ENCODE measurements at regions not wholly inside any gene's neighbourhood (a gene's known extent, or its start where the extent isn't known, plus 50 kb on each side); places are given as distances from the start of the nearest gene placed in this dataset.
A peak's percentile ranks its signal among the peaks of the same experiment; 100 is the strongest.

- Histone ChIP-seq H3K9me1 (replicated peaks; ENCODE audit: control insufficient read depth, extremely low read depth, insufficient read depth, low read length) (no peaks in the 10 kb centered on the region), H3K27ac (ENCODE audit: insufficient read depth, low read depth, low read length) (no peak overlapping the region), H2AFZ (ENCODE audit: low read depth, low read length) (no peak overlapping the region), H3K79me2 (ENCODE audit: control insufficient read depth, insufficient read depth, low read length) (no peaks in the 10 kb centered on the region), H3K36me3 (ENCODE audit: control insufficient read depth in 2 of 2, extremely low read depth in 1 of 2, insufficient read depth in 2 of 2, low read length in 2 of 2) (no peaks in the 10 kb centered on the region), H3K4me1 (ENCODE audit: control insufficient read depth, extremely low read depth, insufficient read depth, low read length) (peaks cover 34% of the 10 kb centered on the region), H3K27me3 (ENCODE audit: control insufficient read depth in 2 of 2, insufficient read depth in 2 of 2, low read length in 2 of 2) (no peaks in the 10 kb centered on the region), H3K4me2 (ENCODE audit: insufficient read depth, low read length) (no peak overlapping the region), H3K4me3 (replicated peaks in 1 of 3; ENCODE audit: insufficient read depth in 1 of 3, low read depth in 1 of 3, low read length in 3 of 3) (no peak overlapping the region), H3K9me3 (replicated peaks; ENCODE audit: control insufficient read depth, insufficient read depth, low read length) (no peaks in the 10 kb centered on the region), H3K9ac (replicated peaks; ENCODE audit: extremely low read depth, insufficient read depth, low read length) (no peak overlapping the region), H4K20me1 (replicated peaks; ENCODE audit: control insufficient read depth, extremely low read depth, insufficient read depth, low read length) (no peaks in the 10 kb centered on the region)
- FAIRE-seq (no peak), DNase-seq (ENCODE audit: low read depth, low spot score) (peak; percentile 59)
- ChIA-PET POLR2A (no interaction called here), CTCF (interaction anchor here (1.0 to 1.2 kb wide), 2 partner anchors 90 to 126 kb away, joined by 3 to 7 read pairs; no protein-coding TSS in a partner anchor)
- BruUV-seq (replicated peaks), result no TSS peak
- intact Hi-C loops (cut with micrococcal nuclease) (no loop called here), dilution Hi-C loops (cut with MboI; ENCODE audit: extremely low pct_ligation_motif_present, low sequenced_read_pairs) (no loop called here)
- TF ChIP-seq MAX (IDR thresholded peaks at IDR 0.05; ENCODE audit: insufficient read depth, insufficient read length) (no peak), FOS (IDR thresholded peaks at IDR 0.05; ENCODE audit: borderline replicate concordance, insufficient read depth, low read length) (no peak), JUN (IDR thresholded peaks at IDR 0.05; ENCODE audit: borderline replicate concordance, insufficient read depth, insufficient read length, low read depth) (no peak), CTCF (IDR thresholded peaks at IDR 0.05; ENCODE audit: extremely low read depth in 1 of 2, insufficient read depth in 1 of 2, low read depth in 1 of 2, low read length in 2 of 2) (no peak), EZH2 (IDR thresholded peaks at IDR 0.05; ENCODE audit: borderline replicate concordance, low read depth, low read length, severe bottlenecking) (no peak), GATA2 (IDR thresholded peaks at IDR 0.05; ENCODE audit: insufficient read depth, insufficient read length, low read depth, low read length) (no peak), POLR2AphosphoS5 (IDR thresholded peaks at IDR 0.05; ENCODE audit: insufficient read depth, low read depth, low read length) (no peak), POLR2A (IDR thresholded peaks at IDR 0.05; ENCODE audit: low read depth, low read length) (no peak), MYC (IDR thresholded peaks at IDR 0.05; ENCODE audit: low read depth, low read length) (no peak)
These were observed 127.9 kb downstream of the KCTD12 start for GRCh38 chr13:76758257-76758656.

Measured in endothelial cell of umbilical vein (primary cell).